ENCODE measurements at regions not wholly inside any gene's neighbourhood (a gene's known extent, or its start where the extent isn't known, plus 50 kb on each side); places are given as distances from the start of the nearest gene placed in this dataset.

GRCh38 chr16:46496701-46497100, 124.5 kb downstream of the SHCBP1 start:
- TF ChIP-seq, protein P1, sequence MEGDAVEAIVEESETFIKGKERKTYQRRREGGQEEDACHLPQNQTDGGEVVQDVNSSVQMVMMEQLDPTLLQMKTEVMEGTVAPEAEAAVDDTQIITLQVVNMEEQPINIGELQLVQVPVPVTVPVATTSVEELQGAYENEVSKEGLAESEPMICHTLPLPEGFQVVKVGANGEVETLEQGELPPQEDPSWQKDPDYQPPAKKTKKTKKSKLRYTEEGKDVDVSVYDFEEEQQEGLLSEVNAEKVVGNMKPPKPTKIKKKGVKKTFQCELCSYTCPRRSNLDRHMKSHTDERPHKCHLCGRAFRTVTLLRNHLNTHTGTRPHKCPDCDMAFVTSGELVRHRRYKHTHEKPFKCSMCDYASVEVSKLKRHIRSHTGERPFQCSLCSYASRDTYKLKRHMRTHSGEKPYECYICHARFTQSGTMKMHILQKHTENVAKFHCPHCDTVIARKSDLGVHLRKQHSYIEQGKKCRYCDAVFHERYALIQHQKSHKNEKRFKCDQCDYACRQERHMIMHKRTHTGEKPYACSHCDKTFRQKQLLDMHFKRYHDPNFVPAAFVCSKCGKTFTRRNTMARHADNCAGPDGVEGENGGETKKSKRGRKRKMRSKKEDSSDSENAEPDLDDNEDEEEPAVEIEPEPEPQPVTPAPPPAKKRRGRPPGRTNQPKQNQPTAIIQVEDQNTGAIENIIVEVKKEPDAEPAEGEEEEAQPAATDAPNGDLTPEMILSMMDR (IDR thresholded peaks at IDR 0.05): no peak
- TF ChIP-seq POLR2A (IDR thresholded peaks at IDR 0.05): no peak
- TF ChIP-seq POLR2AphosphoS5 (IDR thresholded peaks at IDR 0.05): no peak
